H9 (cell line): ENCODE measurements at regions not wholly inside any gene's neighbourhood (a gene's known extent, or its start where the extent isn't known, plus 50 kb on each side); places are given as distances from the start of the nearest gene placed in this dataset.

Experiments
- DNase-seq: peaks from one replicate; pipeline ENCODE4 v3.0.0-alpha.2; 2017
- H2AFZ ChIP-seq: one replicate; pipeline ENCODE4 v1.6.1; 2013; ENCODE audit warnings: mild to moderate bottlenecking, low read length, control low read depth, moderate library complexity
- H2AK5ac ChIP-seq: 2 replicates; pipeline ENCODE4 v1.6.1; 2013; ENCODE audit warnings: low read length, control low read depth, mixed read lengths; ENCODE audit not compliant: insufficient read length
- H2BK120ac ChIP-seq: one replicate; pipeline ENCODE4 v1.6.1; 2013; ENCODE audit warnings: low read depth, mild to moderate bottlenecking, low read length, control low read depth, inconsistent platforms; ENCODE audit not compliant: poor library complexity, severe bottlenecking
- H2BK12ac ChIP-seq: 2 replicates; pipeline ENCODE4 v1.6.1; 2013; ENCODE audit warnings: low read length, control low read depth, mixed read lengths, low read depth; ENCODE audit not compliant: insufficient read length
- H2BK15ac ChIP-seq: 2 replicates; pipeline ENCODE4 v1.6.1; 2013; ENCODE audit warnings: low read depth, low read length, control low read depth
- H2BK20ac ChIP-seq: one replicate; pipeline ENCODE4 v1.6.1; 2013; ENCODE audit warnings: low read depth, mild to moderate bottlenecking, low read length, control low read depth, inconsistent platforms; ENCODE audit not compliant: poor library complexity, severe bottlenecking
- H2BK5ac ChIP-seq: 2 replicates; pipeline ENCODE4 v1.6.1; 2013; ENCODE audit warnings: low read length, control low read depth, mixed read lengths; ENCODE audit not compliant: insufficient read length
- H3K14ac ChIP-seq: 2 replicates; pipeline ENCODE4 v1.6.1; 2013; ENCODE audit warnings: low read length, control low read depth; ENCODE audit not compliant: insufficient read depth
- H3K18ac ChIP-seq: 2 replicates; pipeline ENCODE4 v1.6.1; 2013; ENCODE audit warnings: low read depth, mild to moderate bottlenecking, mixed read lengths, low read length, control low read depth; ENCODE audit not compliant: insufficient read length
- H3K23ac ChIP-seq: 2 replicates; pipeline ENCODE4 v1.6.1; 2013; ENCODE audit warnings: low read length, control low read depth, mixed read lengths, low read depth; ENCODE audit not compliant: insufficient read length
- H3K23me2 ChIP-seq: 2 replicates; pipeline ENCODE4 v1.6.1; 2013; ENCODE audit warnings: low read depth, mild to moderate bottlenecking, mixed read lengths, low read length, control low read depth; ENCODE audit not compliant: insufficient read length, poor library complexity, severe bottlenecking
- H3K27ac ChIP-seq: 2 replicates; pipeline ENCODE4 v1.5.1; 2013; ENCODE audit warnings: low read length, control low read depth, mixed read lengths, low read depth; ENCODE audit not compliant: insufficient read length
- H3K27me3 ChIP-seq: 2 replicates; pipeline ENCODE4 v1.6.1; 2013; ENCODE audit warnings: low read length, control low read depth, inconsistent platforms; ENCODE audit not compliant: insufficient read depth
- H3K4ac ChIP-seq: 2 replicates; pipeline ENCODE4 v1.6.1; 2013; ENCODE audit warnings: low read depth, mild to moderate bottlenecking, control low read depth, inconsistent platforms, low read length, moderate library complexity
- H3K4me1 ChIP-seq: 2 replicates; pipeline ENCODE4 v1.6.1; 2013; ENCODE audit warnings: low read length, control low read depth, inconsistent platforms; ENCODE audit not compliant: insufficient read depth
- H3K4me2 ChIP-seq: 2 replicates; pipeline ENCODE4 v1.6.1; 2013; ENCODE audit warnings: low read length, control low read depth, mixed read lengths; ENCODE audit not compliant: insufficient read length, insufficient read depth
- H3K56ac ChIP-seq: 2 replicates; pipeline ENCODE4 v1.6.1; 2013; ENCODE audit warnings: low read depth, mild to moderate bottlenecking, mixed read lengths, low read length, control low read depth; ENCODE audit not compliant: insufficient read length
- H3K79me1 ChIP-seq: 2 replicates; pipeline ENCODE4 v1.6.1; 2013; ENCODE audit warnings: low read depth, mild to moderate bottlenecking, moderate library complexity, low read length, control low read depth, inconsistent platforms; ENCODE audit not compliant: insufficient read depth, poor library complexity, severe bottlenecking
- H3K79me2 ChIP-seq: 2 replicates; pipeline ENCODE4 v1.6.1; 2013; ENCODE audit warnings: low read length, control low read depth, inconsistent platforms; ENCODE audit not compliant: insufficient read depth
- H3K9ac ChIP-seq: 2 replicates; pipeline ENCODE4 v1.6.1; 2013; ENCODE audit warnings: low read length, control low read depth, mixed read lengths; ENCODE audit not compliant: insufficient read length; ENCODE audit errors: extremely low read depth
- H3K9me3 ChIP-seq: one replicate; pipeline ENCODE4 v1.6.1; 2013; ENCODE audit warnings: low read depth, low read length, inconsistent platforms; ENCODE audit not compliant: control insufficient read depth
- H3T11ph ChIP-seq: one replicate; pipeline ENCODE4 v1.6.1; 2013; ENCODE audit warnings: mild to moderate bottlenecking, low read length, control low read depth, inconsistent platforms
- H4K20me1 ChIP-seq: one replicate; pipeline ENCODE4 v1.6.1; 2013; ENCODE audit not compliant: control insufficient read depth, insufficient read length, insufficient read depth
- H4K5ac ChIP-seq: 2 replicates; pipeline ENCODE4 v1.6.1; 2013; ENCODE audit warnings: low read depth, mild to moderate bottlenecking, mixed read lengths, low read length, control low read depth; ENCODE audit not compliant: insufficient read length
- H4K8ac ChIP-seq: replicated peaks from 2 replicates; pipeline ENCODE4 v1.6.1; 2013; ENCODE audit warnings: low read length, control low read depth, mixed read lengths, low read depth; ENCODE audit not compliant: insufficient read length
- H4K91ac ChIP-seq: 2 replicates; pipeline ENCODE4 v1.6.1; 2013; ENCODE audit warnings: low read depth, mild to moderate bottlenecking, moderate library complexity, mixed read lengths, low read length, control low read depth; ENCODE audit not compliant: insufficient read length
- H3K27ac Mint-ChIP-seq, 3 experiments: 2 replicates in 2 of 3; 3 replicates in 1 of 3; pipeline ENCODE4 v1.8.0; 2020 to 2021; ENCODE audit warnings: mixed read lengths in 3 of 3, mild to moderate bottlenecking in 1 of 3, moderate library complexity in 1 of 3
- H3K27me3 Mint-ChIP-seq: 2 replicates; pipeline ENCODE4 v1.8.0; 2021; ENCODE audit warnings: low read depth, mild to moderate bottlenecking, moderate library complexity, mixed read lengths
- H3K36me3 Mint-ChIP-seq, 3 experiments: 2 replicates in 2 of 3; 3 replicates in 1 of 3; pipeline ENCODE4 v1.8.0; 2020 to 2021; ENCODE audit warnings: low read depth in 3 of 3, mixed read lengths in 3 of 3; ENCODE audit not compliant: insufficient read depth in 1 of 3
- H3K4me1 Mint-ChIP-seq, 2 experiments: 2 replicates each; pipeline ENCODE4 v1.8.0; 2020; ENCODE audit warnings: mixed read lengths in 2 of 2
- H3K4me3 Mint-ChIP-seq, 2 experiments: 2 replicates in 1 of 2; 3 replicates in 1 of 2; pipeline ENCODE4 v1.8.0; 2020 to 2021; ENCODE audit warnings: mild to moderate bottlenecking in 2 of 2, mixed read lengths in 2 of 2, moderate library complexity in 1 of 2
- H3K9me3 Mint-ChIP-seq, 2 experiments: 2 replicates in 1 of 2; 3 replicates in 1 of 2; pipeline ENCODE4 v1.8.0; 2020; ENCODE audit warnings: mild to moderate bottlenecking in 2 of 2, mixed read lengths in 2 of 2, moderate library complexity in 1 of 2
- WGBS: extraction: QIAGEN DNeasy Blood & Tissue Kit; methylation state at CpG from one replicate; pipeline ENCODE4 v1.1.7; 2013; ENCODE audit warnings: missing lambda C conversion rate, low lambda C conversion rate, mixed read lengths; ENCODE audit not compliant: insufficient read length; ENCODE audit errors: extremely low coverage; 5-methylcytosine and 5-hydroxymethylcytosine counted together
- TF ChIP-seq, protein P1 (sequence below): fragments of 200-600 bp; sonication (generic); conservative IDR thresholded peaks from 3 replicates; pipeline ENCODE4 v1.8.0; 2021; ENCODE audit warnings: antibody characterized with exemption, mild to moderate bottlenecking

- Histone ChIP-seq H4K20me1 (no peaks in the 10 kb centered on the region), H3T11ph (no peak overlapping the region), H2BK120ac (no peak overlapping the region), H3K9ac (no peak overlapping the region), H3K14ac (no peak overlapping the region), H3K23me2 (no peaks in the 10 kb centered on the region), H3K4me2 (no peak overlapping the region), H3K4me1 (no peaks in the 10 kb centered on the region), H2BK15ac (no peak overlapping the region), H3K27ac (no peak overlapping the region), H3K56ac (no peak overlapping the region), H2AFZ (no peak overlapping the region), H3K23ac (no peak overlapping the region), H4K5ac (no peak overlapping the region), H2AK5ac (no peak overlapping the region), H3K4ac (no peak overlapping the region), H3K18ac (no peak overlapping the region), H3K79me2 (no peaks in the 10 kb centered on the region), H2BK20ac (no peak overlapping the region), H2BK5ac (no peak overlapping the region), H3K9me3 (no peaks in the 10 kb centered on the region), H3K27me3 (no peaks in the 10 kb centered on the region), H2BK12ac (no peak overlapping the region), H4K91ac (no peak overlapping the region), H3K79me1 (no peaks in the 10 kb centered on the region), H4K8ac (no peak overlapping the region)
- Mint-ChIP-seq H3K36me3 (no peaks in the 10 kb centered on the region), H3K9me3 (no peaks in the 10 kb centered on the region), H3K27ac (no peak overlapping the region; a peak in 1 of 7 replicates), H3K27me3 (no peaks in the 10 kb centered on the region), H3K4me3 (no peak overlapping the region), H3K4me1 (peaks cover 3 to 5% of the 10 kb centered on the region in 2 experiments; a peak in 2 of 4 replicates)
- WGBS: no CpG with 5 or more reads among the region's 1 CpG
- TF ChIP-seq, protein P1, sequence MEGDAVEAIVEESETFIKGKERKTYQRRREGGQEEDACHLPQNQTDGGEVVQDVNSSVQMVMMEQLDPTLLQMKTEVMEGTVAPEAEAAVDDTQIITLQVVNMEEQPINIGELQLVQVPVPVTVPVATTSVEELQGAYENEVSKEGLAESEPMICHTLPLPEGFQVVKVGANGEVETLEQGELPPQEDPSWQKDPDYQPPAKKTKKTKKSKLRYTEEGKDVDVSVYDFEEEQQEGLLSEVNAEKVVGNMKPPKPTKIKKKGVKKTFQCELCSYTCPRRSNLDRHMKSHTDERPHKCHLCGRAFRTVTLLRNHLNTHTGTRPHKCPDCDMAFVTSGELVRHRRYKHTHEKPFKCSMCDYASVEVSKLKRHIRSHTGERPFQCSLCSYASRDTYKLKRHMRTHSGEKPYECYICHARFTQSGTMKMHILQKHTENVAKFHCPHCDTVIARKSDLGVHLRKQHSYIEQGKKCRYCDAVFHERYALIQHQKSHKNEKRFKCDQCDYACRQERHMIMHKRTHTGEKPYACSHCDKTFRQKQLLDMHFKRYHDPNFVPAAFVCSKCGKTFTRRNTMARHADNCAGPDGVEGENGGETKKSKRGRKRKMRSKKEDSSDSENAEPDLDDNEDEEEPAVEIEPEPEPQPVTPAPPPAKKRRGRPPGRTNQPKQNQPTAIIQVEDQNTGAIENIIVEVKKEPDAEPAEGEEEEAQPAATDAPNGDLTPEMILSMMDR: no peak
- DNase-seq: no peak
These were observed 363.5 kb downstream of the PCDH20 start for GRCh38 chr13:61052175-61052574.
